ENCODE measurements at regions not wholly inside any gene's neighbourhood (a gene's known extent, or its start where the extent isn't known, plus 50 kb on each side); places are given as distances from the start of the nearest gene placed in this dataset.

DNA sequence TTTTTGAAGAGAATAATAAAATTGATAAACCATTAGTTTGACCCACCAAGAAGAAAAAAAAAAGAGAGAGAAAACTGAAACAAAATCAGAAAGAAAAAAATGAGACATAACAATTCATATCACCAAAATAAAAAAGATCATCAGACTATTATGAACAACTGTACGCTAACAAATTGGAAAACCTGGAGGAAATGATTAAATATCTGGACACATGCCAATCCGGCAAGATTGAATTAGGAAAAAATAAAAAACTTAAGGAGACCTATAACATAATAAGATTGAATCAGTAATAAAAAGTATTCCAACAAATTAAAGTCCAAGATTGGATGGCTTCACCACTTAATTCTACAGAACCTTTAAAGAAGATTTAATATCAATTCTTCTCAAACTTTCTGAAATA is 136.7 kb downstream of the CASP12 start:
- TF ChIP-seq POLR2A (IDR thresholded peaks at IDR 0.05) (no peak), POLR2AphosphoS5 (IDR thresholded peaks at IDR 0.05) (no peak)
- TF ChIP-seq, protein P1, sequence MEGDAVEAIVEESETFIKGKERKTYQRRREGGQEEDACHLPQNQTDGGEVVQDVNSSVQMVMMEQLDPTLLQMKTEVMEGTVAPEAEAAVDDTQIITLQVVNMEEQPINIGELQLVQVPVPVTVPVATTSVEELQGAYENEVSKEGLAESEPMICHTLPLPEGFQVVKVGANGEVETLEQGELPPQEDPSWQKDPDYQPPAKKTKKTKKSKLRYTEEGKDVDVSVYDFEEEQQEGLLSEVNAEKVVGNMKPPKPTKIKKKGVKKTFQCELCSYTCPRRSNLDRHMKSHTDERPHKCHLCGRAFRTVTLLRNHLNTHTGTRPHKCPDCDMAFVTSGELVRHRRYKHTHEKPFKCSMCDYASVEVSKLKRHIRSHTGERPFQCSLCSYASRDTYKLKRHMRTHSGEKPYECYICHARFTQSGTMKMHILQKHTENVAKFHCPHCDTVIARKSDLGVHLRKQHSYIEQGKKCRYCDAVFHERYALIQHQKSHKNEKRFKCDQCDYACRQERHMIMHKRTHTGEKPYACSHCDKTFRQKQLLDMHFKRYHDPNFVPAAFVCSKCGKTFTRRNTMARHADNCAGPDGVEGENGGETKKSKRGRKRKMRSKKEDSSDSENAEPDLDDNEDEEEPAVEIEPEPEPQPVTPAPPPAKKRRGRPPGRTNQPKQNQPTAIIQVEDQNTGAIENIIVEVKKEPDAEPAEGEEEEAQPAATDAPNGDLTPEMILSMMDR (IDR thresholded peaks at IDR 0.05), result no peak
- Histone ChIP-seq H3K27me3 (replicated peaks; ENCODE audit: insufficient read depth) (no peaks in the 10 kb centered on the region), H3K36me3 (no peaks in the 10 kb centered on the region), H3K9me3 (no peaks in the 10 kb centered on the region), H3K4me3 (no peak overlapping the region), H3K27ac (no peak overlapping the region), H3K4me1 (replicated peaks) (no peaks in the 10 kb centered on the region)
- no peak for DNase-seq (ENCODE audit: low spot score)
- 91% methylated on average over 2 of the region's 2 CpGs for WGBS
- intact Hi-C loops (cut with DNase I), result no loop called here

GRCh38 chr11:104759464-104759863 is 138.8 kb downstream of the CASP12 start:
- Histone ChIP-seq H3K4me1 (replicated peaks) (no peaks in the 10 kb centered on the region), H3K4me3 (no peak overlapping the region), H3K27me3 (replicated peaks; ENCODE audit: insufficient read depth) (no peaks in the 10 kb centered on the region), H3K9me3 (no peaks in the 10 kb centered on the region), H3K27ac (no peak overlapping the region), H3K36me3 (no peaks in the 10 kb centered on the region)
- intact Hi-C loops (cut with DNase I), result no loop called here
- WGBS, result 100% methylated on average over 1 of the region's 1 CpG
- no peak for TF ChIP-seq POLR2A (IDR thresholded peaks at IDR 0.05)
- TF ChIP-seq, protein P1 (IDR thresholded peaks at IDR 0.05), result no peak
- no peak for TF ChIP-seq POLR2AphosphoS5 (IDR thresholded peaks at IDR 0.05)
- DNase-seq (ENCODE audit: low spot score), result no peak

- intact Hi-C loops (cut with DNase I), result no loop called here
- H3K4me3 ChIP-seq, result no peak overlapping the region
- no peaks in the 10 kb centered on the region for H3K27me3 ChIP-seq (replicated peaks; ENCODE audit: insufficient read depth)
- 67% methylated on average over 3 of the region's 3 CpGs for WGBS
- H3K27ac ChIP-seq, result no peak overlapping the region
- no peaks in the 10 kb centered on the region for H3K4me1 ChIP-seq (replicated peaks)
- no peaks in the 10 kb centered on the region for H3K9me3 ChIP-seq
- TF ChIP-seq POLR2A (IDR thresholded peaks at IDR 0.05) (no peak), POLR2AphosphoS5 (IDR thresholded peaks at IDR 0.05) (no peak)
- TF ChIP-seq, protein P1 (IDR thresholded peaks at IDR 0.05), result no peak
- no peaks in the 10 kb centered on the region for H3K36me3 ChIP-seq
- no peak for DNase-seq (ENCODE audit: low spot score)
These were observed 159.3 kb downstream of the CASP12 start for GRCh38 chr11:104738918-104739317.

DNA sequence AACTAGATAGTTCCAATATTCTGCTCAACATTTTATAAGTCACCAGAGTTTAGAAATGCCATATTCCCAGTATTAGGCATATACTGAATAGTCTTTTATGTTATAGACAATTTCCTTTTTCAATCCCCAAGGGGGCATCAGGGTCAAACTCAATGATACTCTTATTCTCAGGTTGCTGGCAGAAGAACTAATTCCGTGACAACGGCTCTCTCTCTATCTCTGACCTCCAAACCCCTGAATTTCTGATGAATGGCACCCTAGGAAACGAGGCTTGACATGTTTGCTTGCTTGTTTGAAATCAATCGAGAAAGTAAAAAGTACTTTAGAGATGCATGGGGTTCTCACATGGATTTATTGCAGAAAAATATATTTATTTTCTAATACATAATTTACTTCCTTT is 160.1 kb downstream of the CASP12 start:
- no peak for DNase-seq (ENCODE audit: low spot score)
- Histone ChIP-seq H3K4me1 (replicated peaks) (no peaks in the 10 kb centered on the region), H3K4me3 (no peak overlapping the region), H3K27me3 (replicated peaks; ENCODE audit: insufficient read depth) (no peaks in the 10 kb centered on the region), H3K27ac (no peak overlapping the region), H3K9me3 (no peaks in the 10 kb centered on the region), H3K36me3 (no peaks in the 10 kb centered on the region)
- WGBS, result 91% methylated on average over 4 of the region's 4 CpGs
- TF ChIP-seq POLR2AphosphoS5 (IDR thresholded peaks at IDR 0.05), result no peak
- no peak for TF ChIP-seq POLR2A (IDR thresholded peaks at IDR 0.05)
- TF ChIP-seq, protein P1 (IDR thresholded peaks at IDR 0.05), result no peak
- intact Hi-C loops (cut with DNase I), result no loop called here

GRCh38 chr11:104736502-104736901 is 161.8 kb downstream of the CASP12 start:
- Histone ChIP-seq H3K4me1 (replicated peaks) (no peaks in the 10 kb centered on the region), H3K9me3 (no peaks in the 10 kb centered on the region), H3K27ac (no peak overlapping the region), H3K36me3 (no peaks in the 10 kb centered on the region), H3K4me3 (no peak overlapping the region), H3K27me3 (replicated peaks; ENCODE audit: insufficient read depth) (no peaks in the 10 kb centered on the region)
- TF ChIP-seq POLR2A (IDR thresholded peaks at IDR 0.05), result no peak
- TF ChIP-seq POLR2AphosphoS5 (IDR thresholded peaks at IDR 0.05), result no peak
- TF ChIP-seq, protein P1 (IDR thresholded peaks at IDR 0.05), result no peak
- WGBS, result 65% methylated on average over 2 of the region's 2 CpGs
- DNase-seq (ENCODE audit: low spot score), result no peak
- intact Hi-C loops (cut with DNase I), result no loop called here
